Tibial nerve (tissue), 4 donors: ENCODE measurements at regions not wholly inside any gene's neighbourhood (a gene's known extent, or its start where the extent isn't known, plus 50 kb on each side); places are given as distances from the start of the nearest gene placed in this dataset.

Source experiments
- CTCF ChIP-seq, 5 experiments: fragments of 200-600 bp in 3 of 5; fragments of 450-650 bp in 2 of 5; sonication (generic) in 3 of 5; IDR thresholded peaks; one replicate each; pipeline ENCODE4 v1.5.1; 2016 to 2019; ENCODE audit warnings: antibody characterized with exemption in 5 of 5, mild to moderate bottlenecking in 3 of 5, moderate library complexity in 2 of 5
- EP300 ChIP-seq, 2 donors: sonication (generic); formaldehyde crosslinking; IDR thresholded peaks; one replicate each; pipeline ENCODE4 v1.6.1; 2017; ENCODE audit warnings: antibody characterized with exemption in 2 of 2, mild to moderate bottlenecking in 1 of 2
- POLR2A ChIP-seq, 2 donors: fragments of 450-650 bp; IDR thresholded peaks; one replicate each; pipeline ENCODE4 v1.6.1; 2017; ENCODE audit warnings: antibody characterized with exemption in 2 of 2, mild to moderate bottlenecking in 2 of 2, moderate library complexity in 2 of 2

GRCh38 chr2:16031058-16031847 lies 90.9 kb downstream of the MYCN start:
- no peak for TF ChIP-seq CTCF (IDR thresholded peaks at IDR 0.05)
- no peak for TF ChIP-seq POLR2A (IDR thresholded peaks at IDR 0.05)
- no peak for TF ChIP-seq EP300 (IDR thresholded peaks at IDR 0.05)
